ENCODE measurements at regions not wholly inside any gene's neighbourhood (a gene's known extent, or its start where the extent isn't known, plus 50 kb on each side); places are given as distances from the start of the nearest gene placed in this dataset.
"Not testable (repeated sequence)": the region's sequence is repeated elsewhere in the genome, so short reads cannot be mapped to it uniquely, and the experiment has no call there.

- TF ChIP-seq CTCF (IDR thresholded peaks at IDR 0.05); REST (IDR thresholded peaks at IDR 0.05; ENCODE audit: insufficient read depth in 1 of 2, low read depth in 2 of 2, low read length in 1 of 2): not testable (repeated sequence)
Observed at GRCh38 chr17:22091840-22092239, 399.5 kb downstream of the KCNJ18 start.

Data from Panc1 (cell line).